ENCODE measurements at regions not wholly inside any gene's neighbourhood (a gene's known extent, or its start where the extent isn't known, plus 50 kb on each side); places are given as distances from the start of the nearest gene placed in this dataset.

- peak; percentile 47 for DNase-seq (ENCODE audit: low read depth)
- H3K9me3 ChIP-seq (ENCODE audit: control insufficient read depth, low read length) = no peaks in the 10 kb centered on the region
- H3K27me3 ChIP-seq (replicated peaks; ENCODE audit: control insufficient read depth, insufficient read depth, low read length) = no peaks in the 10 kb centered on the region
These were observed 197.5 kb downstream of the ARL4A start for GRCh38 chr7:12884856-12885440.

GRCh38 chr7:12888717-12889116 lies 201.3 kb downstream of the ARL4A start:
- Histone ChIP-seq H3K27me3 (replicated peaks; ENCODE audit: control insufficient read depth, insufficient read depth, low read length) (no peaks in the 10 kb centered on the region), H3K4me3 (ENCODE audit: low read length) (peak overlapping the region; percentile 43), H3K4me1 (ENCODE audit: control insufficient read depth, insufficient read depth, low read length) (peaks cover 13% of the 10 kb centered on the region), H3K36me3 (ENCODE audit: control insufficient read depth, insufficient read depth, low read length, severe bottlenecking) (no peaks in the 10 kb centered on the region), H3K9ac (ENCODE audit: low read length) (no peak overlapping the region), H3K9me3 (ENCODE audit: control insufficient read depth, low read length) (no peaks in the 10 kb centered on the region)
- DNase-seq (ENCODE audit: low read depth) = peak; percentile 53

More at GRCh38 chr7:12884856-12885440, 197.5 kb downstream of the ARL4A start:
- Histone ChIP-seq H3K4me3 (ENCODE audit: low read length) (no peak overlapping the region), H3K9ac (ENCODE audit: low read length) (no peak overlapping the region), H3K4me1 (ENCODE audit: control insufficient read depth, insufficient read depth, low read length) (peaks cover 13% of the 10 kb centered on the region), H3K36me3 (ENCODE audit: control insufficient read depth, insufficient read depth, low read length, severe bottlenecking) (no peaks in the 10 kb centered on the region)

- no peak overlapping the region for H3K9ac ChIP-seq (ENCODE audit: low read length)
- DNase-seq (ENCODE audit: low read depth) = peak; percentile 39
- H3K27me3 ChIP-seq (replicated peaks; ENCODE audit: control insufficient read depth, insufficient read depth, low read length) = no peaks in the 10 kb centered on the region
- peak overlapping the region; percentile 43 for H3K4me3 ChIP-seq (ENCODE audit: low read length)
- H3K4me1 ChIP-seq (ENCODE audit: control insufficient read depth, insufficient read depth, low read length) = peaks cover 13% of the 10 kb centered on the region
- no peaks in the 10 kb centered on the region for H3K36me3 ChIP-seq (ENCODE audit: control insufficient read depth, insufficient read depth, low read length, severe bottlenecking)
- H3K9me3 ChIP-seq (ENCODE audit: control insufficient read depth, low read length) = no peaks in the 10 kb centered on the region
These were observed 202.0 kb downstream of the ARL4A start for GRCh38 chr7:12889391-12889790.

- H3K27me3 ChIP-seq (replicated peaks; ENCODE audit: control insufficient read depth, insufficient read depth, low read length) = no peaks in the 10 kb centered on the region
- DNase-seq (ENCODE audit: low read depth) = peak; percentile 10
- H3K36me3 ChIP-seq (ENCODE audit: control insufficient read depth, insufficient read depth, low read length, severe bottlenecking) = no peaks in the 10 kb centered on the region
- H3K4me1 ChIP-seq (ENCODE audit: control insufficient read depth, insufficient read depth, low read length) = peaks cover 12% of the 10 kb centered on the region
- H3K9me3 ChIP-seq (ENCODE audit: control insufficient read depth, low read length) = no peaks in the 10 kb centered on the region
- H3K9ac ChIP-seq (ENCODE audit: low read length) = no peak overlapping the region
- H3K4me3 ChIP-seq (ENCODE audit: low read length) = no peak overlapping the region
These were observed 203.2 kb downstream of the ARL4A start for GRCh38 chr7:12890586-12890985.

GRCh38 chr7:12893292-12893691 lies 205.9 kb downstream of the ARL4A start:
- peaks cover 20% of the 10 kb centered on the region for H3K4me1 ChIP-seq (ENCODE audit: control insufficient read depth, insufficient read depth, low read length)
- no peaks in the 10 kb centered on the region for H3K9me3 ChIP-seq (ENCODE audit: control insufficient read depth, low read length)
- H3K9ac ChIP-seq (ENCODE audit: low read length) = no peak overlapping the region
- no peak for DNase-seq (ENCODE audit: low read depth)
- no peaks in the 10 kb centered on the region for H3K36me3 ChIP-seq (ENCODE audit: control insufficient read depth, insufficient read depth, low read length, severe bottlenecking)
- no peak overlapping the region for H3K4me3 ChIP-seq (ENCODE audit: low read length)
- no peaks in the 10 kb centered on the region for H3K27me3 ChIP-seq (replicated peaks; ENCODE audit: control insufficient read depth, insufficient read depth, low read length)

GRCh38 chr7:12895296-12895695 lies 207.9 kb downstream of the ARL4A start:
- H3K27me3 ChIP-seq (replicated peaks; ENCODE audit: control insufficient read depth, insufficient read depth, low read length) = no peaks in the 10 kb centered on the region
- peak overlapping the region; percentile 38 for H3K4me3 ChIP-seq (ENCODE audit: low read length)
- H3K9ac ChIP-seq (ENCODE audit: low read length) = peak overlapping the region; percentile 47
- H3K36me3 ChIP-seq (ENCODE audit: control insufficient read depth, insufficient read depth, low read length, severe bottlenecking) = no peaks in the 10 kb centered on the region
- H3K9me3 ChIP-seq (ENCODE audit: control insufficient read depth, low read length) = no peaks in the 10 kb centered on the region
- peaks cover 12% of the 10 kb centered on the region for H3K4me1 ChIP-seq (ENCODE audit: control insufficient read depth, insufficient read depth, low read length)
- peak; percentile 81 for DNase-seq (ENCODE audit: low read depth)

- Histone ChIP-seq H3K9ac (ENCODE audit: low read length) (no peak overlapping the region), H3K27me3 (replicated peaks; ENCODE audit: control insufficient read depth, insufficient read depth, low read length) (no peaks in the 10 kb centered on the region), H3K36me3 (ENCODE audit: control insufficient read depth, insufficient read depth, low read length, severe bottlenecking) (no peaks in the 10 kb centered on the region), H3K4me1 (ENCODE audit: control insufficient read depth, insufficient read depth, low read length) (peaks cover 12% of the 10 kb centered on the region), H3K4me3 (ENCODE audit: low read length) (no peak overlapping the region), H3K9me3 (ENCODE audit: control insufficient read depth, low read length) (no peaks in the 10 kb centered on the region)
- DNase-seq (ENCODE audit: low read depth) = no peak
These were observed 208.9 kb downstream of the ARL4A start for GRCh38 chr7:12896316-12896715.

- Histone ChIP-seq H3K4me3 (ENCODE audit: low read length) (no peak overlapping the region), H3K4me1 (ENCODE audit: control insufficient read depth, insufficient read depth, low read length) (peaks cover 12% of the 10 kb centered on the region), H3K27me3 (replicated peaks; ENCODE audit: control insufficient read depth, insufficient read depth, low read length) (no peaks in the 10 kb centered on the region), H3K9ac (ENCODE audit: low read length) (no peak overlapping the region), H3K9me3 (ENCODE audit: control insufficient read depth, low read length) (no peaks in the 10 kb centered on the region), H3K36me3 (ENCODE audit: control insufficient read depth, insufficient read depth, low read length, severe bottlenecking) (no peaks in the 10 kb centered on the region)
- no peak for DNase-seq (ENCODE audit: low read depth)
These were observed 210.6 kb downstream of the ARL4A start for GRCh38 chr7:12898004-12898403.

GRCh38 chr7:12898620-12899019 lies 211.2 kb downstream of the ARL4A start:
- no peak overlapping the region for H3K9ac ChIP-seq (ENCODE audit: low read length)
- H3K27me3 ChIP-seq (replicated peaks; ENCODE audit: control insufficient read depth, insufficient read depth, low read length) = no peaks in the 10 kb centered on the region
- no peak overlapping the region for H3K4me3 ChIP-seq (ENCODE audit: low read length)
- no peaks in the 10 kb centered on the region for H3K36me3 ChIP-seq (ENCODE audit: control insufficient read depth, insufficient read depth, low read length, severe bottlenecking)
- H3K9me3 ChIP-seq (ENCODE audit: control insufficient read depth, low read length) = no peaks in the 10 kb centered on the region
- peaks cover 12% of the 10 kb centered on the region for H3K4me1 ChIP-seq (ENCODE audit: control insufficient read depth, insufficient read depth, low read length)
- no peak for DNase-seq (ENCODE audit: low read depth)

- H3K27me3 ChIP-seq (replicated peaks; ENCODE audit: control insufficient read depth, insufficient read depth, low read length) = no peaks in the 10 kb centered on the region
- no peak for DNase-seq (ENCODE audit: low read depth)
These were observed 218.2 kb downstream of the ARL4A start for GRCh38 chr7:12905671-12906070.

GRCh38 chr7:12907774-12908173 lies 220.3 kb downstream of the ARL4A start:
- H3K36me3 ChIP-seq (ENCODE audit: control insufficient read depth, insufficient read depth, low read length, severe bottlenecking) = no peaks in the 10 kb centered on the region
- H3K4me3 ChIP-seq (ENCODE audit: low read length) = no peak overlapping the region
- DNase-seq (ENCODE audit: low read depth) = no peak
- no peaks in the 10 kb centered on the region for H3K9me3 ChIP-seq (ENCODE audit: control insufficient read depth, low read length)
- no peak overlapping the region for H3K9ac ChIP-seq (ENCODE audit: low read length)
- H3K27me3 ChIP-seq (replicated peaks; ENCODE audit: control insufficient read depth, insufficient read depth, low read length) = no peaks in the 10 kb centered on the region
- no peaks in the 10 kb centered on the region for H3K4me1 ChIP-seq (ENCODE audit: control insufficient read depth, insufficient read depth, low read length)

More at GRCh38 chr7:12905671-12906070, 218.2 kb downstream of the ARL4A start:
- Histone ChIP-seq H3K9ac (ENCODE audit: low read length) (no peak overlapping the region), H3K4me3 (ENCODE audit: low read length) (no peak overlapping the region), H3K9me3 (ENCODE audit: control insufficient read depth, low read length) (no peaks in the 10 kb centered on the region), H3K4me1 (ENCODE audit: control insufficient read depth, insufficient read depth, low read length) (no peaks in the 10 kb centered on the region), H3K36me3 (ENCODE audit: control insufficient read depth, insufficient read depth, low read length, severe bottlenecking) (no peaks in the 10 kb centered on the region)

- Histone ChIP-seq H3K27me3 (replicated peaks; ENCODE audit: control insufficient read depth, insufficient read depth, low read length) (no peaks in the 10 kb centered on the region), H3K4me1 (ENCODE audit: control insufficient read depth, insufficient read depth, low read length) (no peaks in the 10 kb centered on the region), H3K9me3 (ENCODE audit: control insufficient read depth, low read length) (no peaks in the 10 kb centered on the region), H3K9ac (ENCODE audit: low read length) (no peak overlapping the region), H3K36me3 (ENCODE audit: control insufficient read depth, insufficient read depth, low read length, severe bottlenecking) (no peaks in the 10 kb centered on the region), H3K4me3 (ENCODE audit: low read length) (no peak overlapping the region)
- no peak for DNase-seq (ENCODE audit: low read depth)
These were observed 222.1 kb downstream of the ARL4A start for GRCh38 chr7:12909483-12909882.
